ENCODE measurements at regions not wholly inside any gene's neighbourhood (a gene's known extent, or its start where the extent isn't known, plus 50 kb on each side); places are given as distances from the start of the nearest gene placed in this dataset.

GRCh38 chr3:59698091-59698490 lies 648.3 kb upstream of the CFAP20DC start:
- Mint-ChIP-seq H3K4me1 (no peaks in the 10 kb centered on the region), H3K4me3 (no peak overlapping the region), H3K27ac (no peak overlapping the region), H3K9me3 (no peaks in the 10 kb centered on the region), H3K36me3 (no peaks in the 10 kb centered on the region), H3K27me3 (no peaks in the 10 kb centered on the region)
- DNase-seq (ENCODE audit: low spot score in 2 of 2) (no peak), ATAC-seq (ENCODE audit: low read depth) (no peak)

- peaks cover 2% of the 10 kb centered on the region for H3K9me3 Mint-ChIP-seq
- DNase-seq (ENCODE audit: low spot score in 2 of 2): no peak
Measured at GRCh38 chr3:59696783-59697182, 647.0 kb upstream of the CFAP20DC start.

GRCh38 chr3:59695860-59696259 lies 646.0 kb upstream of the CFAP20DC start:
- no peak for ATAC-seq (ENCODE audit: low read depth)
- peaks cover 2% of the 10 kb centered on the region for H3K9me3 Mint-ChIP-seq
- no peak for DNase-seq (ENCODE audit: low spot score in 2 of 2)
- no peaks in the 10 kb centered on the region for H3K27me3 Mint-ChIP-seq
- peaks cover 5% of the 10 kb centered on the region for H3K4me1 Mint-ChIP-seq
- no peak overlapping the region for H3K4me3 Mint-ChIP-seq
- H3K36me3 Mint-ChIP-seq: no peaks in the 10 kb centered on the region
- H3K27ac Mint-ChIP-seq: no peak overlapping the region

More at GRCh38 chr3:59696783-59697182, 647.0 kb upstream of the CFAP20DC start:
- ATAC-seq (ENCODE audit: low read depth): no peak
- Mint-ChIP-seq H3K4me3 (no peak overlapping the region), H3K27me3 (no peaks in the 10 kb centered on the region), H3K4me1 (peaks cover 3% of the 10 kb centered on the region), H3K36me3 (no peaks in the 10 kb centered on the region), H3K27ac (no peak overlapping the region)

- Mint-ChIP-seq H3K27me3 (no peaks in the 10 kb centered on the region), H3K4me1 (peaks cover 5% of the 10 kb centered on the region), H3K36me3 (no peaks in the 10 kb centered on the region), H3K9me3 (peaks cover 2% of the 10 kb centered on the region), H3K4me3 (no peak overlapping the region), H3K27ac (no peak overlapping the region)
- ATAC-seq (ENCODE audit: low read depth) (no peak), DNase-seq (ENCODE audit: low spot score in 2 of 2) (no peak)
Measured at GRCh38 chr3:59692117-59692516, 642.3 kb upstream of the CFAP20DC start.

- H3K36me3 Mint-ChIP-seq: no peaks in the 10 kb centered on the region
- DNase-seq (ENCODE audit: low spot score in 2 of 2): no peak
- H3K9me3 Mint-ChIP-seq: peaks cover 2% of the 10 kb centered on the region
- no peak overlapping the region for H3K27ac Mint-ChIP-seq
- H3K27me3 Mint-ChIP-seq: no peaks in the 10 kb centered on the region
- ATAC-seq (ENCODE audit: low read depth): no peak
- no peak overlapping the region for H3K4me3 Mint-ChIP-seq
- peaks cover 5% of the 10 kb centered on the region for H3K4me1 Mint-ChIP-seq
Measured at GRCh38 chr3:59690886-59691285, 641.1 kb upstream of the CFAP20DC start.

GRCh38 chr3:59688636-59689035 lies 638.8 kb upstream of the CFAP20DC start:
- ATAC-seq (ENCODE audit: low read depth) (no peak), DNase-seq (ENCODE audit: low spot score in 2 of 2) (no peak)
- Mint-ChIP-seq H3K4me1 (peaks cover 5% of the 10 kb centered on the region), H3K36me3 (no peaks in the 10 kb centered on the region), H3K4me3 (no peak overlapping the region), H3K27ac (no peak overlapping the region), H3K27me3 (no peaks in the 10 kb centered on the region), H3K9me3 (peaks cover 2% of the 10 kb centered on the region)

- Mint-ChIP-seq H3K36me3 (no peaks in the 10 kb centered on the region), H3K4me1 (no peaks in the 10 kb centered on the region), H3K4me3 (no peak overlapping the region), H3K9me3 (no peaks in the 10 kb centered on the region), H3K27me3 (peaks cover 4% of the 10 kb centered on the region), H3K27ac (no peak overlapping the region)
- no peak for DNase-seq (ENCODE audit: low spot score in 2 of 2)
- no peak for ATAC-seq (ENCODE audit: low read depth)
Measured at GRCh38 chr3:59685432-59685831, 635.6 kb upstream of the CFAP20DC start.

GRCh38 chr3:59684766-59685165 lies 634.9 kb upstream of the CFAP20DC start:
- Mint-ChIP-seq H3K4me3 (no peak overlapping the region), H3K36me3 (no peaks in the 10 kb centered on the region), H3K4me1 (no peaks in the 10 kb centered on the region), H3K27me3 (peaks cover 6% of the 10 kb centered on the region), H3K27ac (no peak overlapping the region), H3K9me3 (no peaks in the 10 kb centered on the region)
- DNase-seq (ENCODE audit: low spot score in 2 of 2) (no peak), ATAC-seq (ENCODE audit: low read depth) (no peak)

GRCh38 chr3:59680919-59681318 lies 631.1 kb upstream of the CFAP20DC start:
- Mint-ChIP-seq H3K4me1 (no peaks in the 10 kb centered on the region), H3K27me3 (peaks cover 6% of the 10 kb centered on the region), H3K36me3 (no peaks in the 10 kb centered on the region), H3K27ac (no peak overlapping the region), H3K9me3 (no peaks in the 10 kb centered on the region), H3K4me3 (no peak overlapping the region)
- ATAC-seq (ENCODE audit: low read depth) (no peak), DNase-seq (ENCODE audit: low spot score in 2 of 2) (no peak)

GRCh38 chr3:59677747-59678702 lies 628.2 kb upstream of the CFAP20DC start:
- peaks cover 8% of the 10 kb centered on the region for H3K27me3 Mint-ChIP-seq
- H3K36me3 Mint-ChIP-seq: no peaks in the 10 kb centered on the region
- no peak for DNase-seq (ENCODE audit: low spot score in 2 of 2)
- H3K4me3 Mint-ChIP-seq: no peak overlapping the region
- H3K9me3 Mint-ChIP-seq: no peaks in the 10 kb centered on the region
- ATAC-seq (ENCODE audit: low read depth): no peak
- H3K4me1 Mint-ChIP-seq: no peaks in the 10 kb centered on the region
- no peak overlapping the region for H3K27ac Mint-ChIP-seq

- ATAC-seq (ENCODE audit: low read depth): no peak
- Mint-ChIP-seq H3K4me1 (no peaks in the 10 kb centered on the region), H3K36me3 (no peaks in the 10 kb centered on the region), H3K27me3 (peaks cover 4% of the 10 kb centered on the region), H3K9me3 (no peaks in the 10 kb centered on the region), H3K27ac (no peak overlapping the region), H3K4me3 (no peak overlapping the region)
- DNase-seq (ENCODE audit: low spot score in 2 of 2): no peak
Measured at GRCh38 chr3:59675495-59675894, 625.7 kb upstream of the CFAP20DC start.

- ATAC-seq (ENCODE audit: low read depth) (no peak), DNase-seq (ENCODE audit: low spot score in 2 of 2) (no peak)
- H3K4me3 Mint-ChIP-seq: no peak overlapping the region
- no peak overlapping the region for H3K27ac Mint-ChIP-seq
- peaks cover 1% of the 10 kb centered on the region for H3K36me3 Mint-ChIP-seq
- peaks cover 6% of the 10 kb centered on the region for H3K27me3 Mint-ChIP-seq
- H3K4me1 Mint-ChIP-seq: no peaks in the 10 kb centered on the region
- H3K9me3 Mint-ChIP-seq: peaks cover 2% of the 10 kb centered on the region
Measured at GRCh38 chr3:59663076-59663850, 613.4 kb upstream of the CFAP20DC start.

GRCh38 chr3:59660852-59661625 lies 611.2 kb upstream of the CFAP20DC start:
- Mint-ChIP-seq H3K27me3 (peaks cover 5% of the 10 kb centered on the region), H3K36me3 (peaks cover 1% of the 10 kb centered on the region), H3K9me3 (peaks cover 2% of the 10 kb centered on the region), H3K4me3 (no peak overlapping the region), H3K27ac (no peak overlapping the region), H3K4me1 (no peaks in the 10 kb centered on the region)
- DNase-seq (ENCODE audit: low spot score in 2 of 2) (no peak), ATAC-seq (ENCODE audit: low read depth) (no peak)

- DNase-seq (ENCODE audit: low spot score in 2 of 2) (no peak), ATAC-seq (ENCODE audit: low read depth) (no peak)
- Mint-ChIP-seq H3K4me1 (no peaks in the 10 kb centered on the region), H3K27ac (no peak overlapping the region), H3K4me3 (no peak overlapping the region), H3K36me3 (peaks cover 1% of the 10 kb centered on the region), H3K9me3 (peaks cover 2% of the 10 kb centered on the region), H3K27me3 (peaks cover 5% of the 10 kb centered on the region)
Measured at GRCh38 chr3:59660376-59660775, 610.6 kb upstream of the CFAP20DC start.

Measured in memory B cell (primary cell).